WTC11 (cell line): ENCODE measurements at regions not wholly inside any gene's neighbourhood (a gene's known extent, or its start where the extent isn't known, plus 50 kb on each side); places are given as distances from the start of the nearest gene placed in this dataset.

Experiments used
- ATF3 ChIP-seq: sonication (generic); formaldehyde crosslinking; conservative IDR thresholded peaks from 2 replicates; pipeline ENCODE4 v1.8.1; 2022; ENCODE audit warnings: mild to moderate bottlenecking, missing genetic modification reagents
- CTCF ChIP-seq: fragments of 200-600 bp; IDR thresholded peaks from 2 replicates; pipeline ENCODE4 v1.8.0; 2022; ENCODE audit warnings: antibody characterized with exemption
- ESRRA ChIP-seq: sonication (generic); formaldehyde crosslinking; IDR thresholded peaks from 2 replicates; pipeline ENCODE4 v1.8.1; 2022; ENCODE audit warnings: mild to moderate bottlenecking, missing genetic modification reagents, borderline replicate concordance
- FOXP1 ChIP-seq: sonication (generic); formaldehyde crosslinking; IDR thresholded peaks from 2 replicates; pipeline ENCODE4 v1.8.0; 2022; ENCODE audit warnings: missing genetic modification reagents, mild to moderate bottlenecking, moderate library complexity, borderline replicate concordance
- JUN ChIP-seq: sonication (generic); formaldehyde crosslinking; IDR thresholded peaks from 2 replicates; pipeline ENCODE4 v1.8.0; 2023; ENCODE audit warnings: mild to moderate bottlenecking, missing genetic modification reagents
- NFATC4 ChIP-seq: fragments of 250-450 bp; sonication (Bioruptor Pico); IDR thresholded peaks from 2 replicates; pipeline ENCODE4 v1.9.0; 2021; ENCODE audit warnings: mild to moderate bottlenecking
- SP1 ChIP-seq: sonication (generic); formaldehyde crosslinking; conservative IDR thresholded peaks from 2 replicates; pipeline ENCODE4 v1.8.1; 2022; ENCODE audit warnings: missing genetic modification reagents
- ZSCAN18 ChIP-seq: fragments of 250-450 bp; sonication (Bioruptor Pico); IDR thresholded peaks from 2 replicates; pipeline ENCODE4 v2.1.2; 2022; ENCODE audit warnings: mild to moderate bottlenecking, moderate library complexity

- no peak for TF ChIP-seq CTCF
- TF ChIP-seq JUN (CRISPR knock-in tag): no peak
- no peak for TF ChIP-seq NFATC4 (CRISPR knock-in tag)
- no peak for TF ChIP-seq ZSCAN18 (CRISPR knock-in tag)
- no peak for TF ChIP-seq ESRRA (CRISPR knock-in tag)
- TF ChIP-seq ATF3: no peak
- TF ChIP-seq SP1 (CRISPR knock-in tag): no peak
- no peak for TF ChIP-seq FOXP1 (CRISPR knock-in tag)
Measured at GRCh38 chr5:57653636-57654290, 171.2 kb upstream of the ACTBL2 start.
